ENCODE measurements at regions not wholly inside any gene's neighbourhood (a gene's known extent, or its start where the extent isn't known, plus 50 kb on each side); places are given as distances from the start of the nearest gene placed in this dataset.

GRCh38 chrX:5084279-5084678 is 1144.4 kb downstream of the NLGN4X start:
- no peak for TF ChIP-seq ELF4 (CRISPR knock-in tag; IDR thresholded peaks at IDR 0.05)
- no peak for TF ChIP-seq FOS (IDR thresholded peaks at IDR 0.05; ENCODE audit: extremely low read depth, insufficient read length)
- TF ChIP-seq MYC (IDR thresholded peaks at IDR 0.05; ENCODE audit: low read depth, low read length), result no peak
- TF ChIP-seq MYC (CRISPR knock-in tag; IDR thresholded peaks at IDR 0.05; ENCODE audit: borderline replicate concordance, low read depth), result no peak
- no peak for TF ChIP-seq E2F4 (CRISPR knock-in tag; IDR thresholded peaks at IDR 0.05; ENCODE audit: low read depth)
- TF ChIP-seq CTCF (IDR thresholded peaks at IDR 0.05 in 2 of 3, conservative IDR thresholded peaks at IDR 0.05 in 1 of 3; ENCODE audit: insufficient read depth in 2 of 3, low read depth in 1 of 3, low read length in 3 of 3), result no peak
- no peak for TF ChIP-seq SMAD3 (CRISPR knock-in tag; conservative IDR thresholded peaks at IDR 0.05)
- TF ChIP-seq RBM25 (IDR thresholded peaks at IDR 0.05; ENCODE audit: low read depth, low read length, severe bottlenecking), result no peak
- no peak for TF ChIP-seq MAX (CRISPR knock-in tag; IDR thresholded peaks at IDR 0.05)
- TF ChIP-seq MAFK (IDR thresholded peaks at IDR 0.05; ENCODE audit: low read length), result no peak
